Right atrium auricular region (tissue), 2 donors: ENCODE measurements at regions not wholly inside any gene's neighbourhood (a gene's known extent, or its start where the extent isn't known, plus 50 kb on each side); places are given as distances from the start of the nearest gene placed in this dataset.

Experiments used
- DNase-seq: peaks from one replicate; pipeline ENCODE4 v3.0.0-alpha.2; 2019; ENCODE audit warnings: low spot score
- H3K27ac ChIP-seq, 2 donors: fragments of 200-600 bp; sonication (generic); 1 replicate in 1 of 2; 2 replicates in 1 of 2; pipeline ENCODE4 v1.5.1; 2016 to 2019
- H3K27me3 ChIP-seq, 2 donors: fragments of 200-600 bp; sonication (generic); one replicate each; pipeline versions ENCODE4 v1.5.1 to v1.6.0; 2017 to 2019
- H3K36me3 ChIP-seq: fragments of 200-600 bp; sonication (generic); one replicate; pipeline ENCODE4 v1.5.1; 2016
- H3K4me1 ChIP-seq, 2 donors: fragments of 200-600 bp; sonication (generic); one replicate each; pipeline versions ENCODE4 v1.5.1 to v1.6.0; 2017 to 2019
- H3K4me3 ChIP-seq, 2 donors: fragments of 200-600 bp; sonication (generic); 1 replicate in 1 of 2; 2 replicates in 1 of 2; pipeline ENCODE4 v1.5.1; 2017 to 2019; ENCODE audit warnings: mild to moderate bottlenecking in 1 of 2, moderate library complexity in 1 of 2
- H3K9me3 ChIP-seq, 2 donors: fragments of 200-600 bp; sonication (generic); one replicate each; pipeline ENCODE4 v1.5.1; 2019
- TF ChIP-seq, protein P1 (sequence below), 2 donors: fragments of 200-600 bp; sonication (generic); IDR thresholded peaks; one replicate each; pipeline ENCODE4 v1.5.1; 2019; ENCODE audit warnings: antibody characterized with exemption in 2 of 2

DNA sequence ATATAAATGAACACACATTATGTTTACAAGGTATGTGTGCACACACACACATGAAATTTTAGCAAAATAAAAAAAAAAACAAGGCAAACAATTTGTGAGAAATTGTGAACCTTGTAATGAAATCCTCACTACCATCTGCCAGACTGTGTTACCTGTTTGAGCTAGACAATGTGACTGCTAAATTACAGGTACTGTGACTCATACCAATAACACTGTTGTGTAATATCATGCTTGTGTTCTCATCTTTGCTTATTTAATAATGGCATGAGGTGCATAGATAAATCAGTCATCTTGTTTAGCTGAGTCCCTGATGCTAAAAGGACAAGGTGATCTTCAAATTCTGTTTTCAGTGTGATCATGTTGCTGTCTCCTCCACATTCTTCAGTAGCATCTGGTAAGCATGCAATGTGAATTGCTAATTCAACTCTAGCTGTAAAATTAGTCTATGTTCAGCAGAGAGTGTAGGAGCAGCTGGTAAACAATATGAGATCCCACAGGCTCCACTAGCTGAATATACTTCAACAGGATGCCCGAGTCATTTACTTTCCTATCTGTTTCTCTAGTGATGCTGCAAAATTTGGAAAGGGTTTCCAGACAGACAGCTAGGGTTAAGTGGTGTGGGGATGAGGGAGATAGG is 966.3 kb upstream of the C9orf72 start:
- H3K27ac ChIP-seq = no peak overlapping the region
- no peak overlapping the region for H3K4me3 ChIP-seq
- H3K36me3 ChIP-seq = no peaks in the 10 kb centered on the region
- no peak for DNase-seq
- H3K4me1 ChIP-seq = no peaks in the 10 kb centered on the region
- H3K27me3 ChIP-seq = no peaks in the 10 kb centered on the region
- H3K9me3 ChIP-seq = no peaks in the 10 kb centered on the region
- TF ChIP-seq, protein P1, sequence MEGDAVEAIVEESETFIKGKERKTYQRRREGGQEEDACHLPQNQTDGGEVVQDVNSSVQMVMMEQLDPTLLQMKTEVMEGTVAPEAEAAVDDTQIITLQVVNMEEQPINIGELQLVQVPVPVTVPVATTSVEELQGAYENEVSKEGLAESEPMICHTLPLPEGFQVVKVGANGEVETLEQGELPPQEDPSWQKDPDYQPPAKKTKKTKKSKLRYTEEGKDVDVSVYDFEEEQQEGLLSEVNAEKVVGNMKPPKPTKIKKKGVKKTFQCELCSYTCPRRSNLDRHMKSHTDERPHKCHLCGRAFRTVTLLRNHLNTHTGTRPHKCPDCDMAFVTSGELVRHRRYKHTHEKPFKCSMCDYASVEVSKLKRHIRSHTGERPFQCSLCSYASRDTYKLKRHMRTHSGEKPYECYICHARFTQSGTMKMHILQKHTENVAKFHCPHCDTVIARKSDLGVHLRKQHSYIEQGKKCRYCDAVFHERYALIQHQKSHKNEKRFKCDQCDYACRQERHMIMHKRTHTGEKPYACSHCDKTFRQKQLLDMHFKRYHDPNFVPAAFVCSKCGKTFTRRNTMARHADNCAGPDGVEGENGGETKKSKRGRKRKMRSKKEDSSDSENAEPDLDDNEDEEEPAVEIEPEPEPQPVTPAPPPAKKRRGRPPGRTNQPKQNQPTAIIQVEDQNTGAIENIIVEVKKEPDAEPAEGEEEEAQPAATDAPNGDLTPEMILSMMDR (IDR thresholded peaks at IDR 0.05) = no peak

DNA sequence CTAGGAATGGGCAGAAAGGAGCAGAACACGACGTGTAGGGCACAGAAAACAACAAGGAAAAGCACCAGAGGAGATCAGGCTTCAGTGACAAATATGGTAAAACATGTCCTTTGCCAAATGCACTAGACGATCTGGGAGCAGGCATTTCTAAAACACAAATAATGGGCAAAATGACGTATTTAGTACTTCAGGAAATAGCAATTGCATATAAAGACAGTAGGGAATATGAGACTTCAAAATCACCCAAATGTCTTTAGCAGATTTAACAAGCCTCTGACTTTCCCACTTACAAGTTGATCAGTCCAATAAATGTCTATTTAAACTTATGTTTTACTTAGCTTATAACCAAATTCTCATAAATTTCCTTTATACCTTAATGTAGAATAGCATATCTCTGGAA is 969.6 kb upstream of the C9orf72 start:
- H3K4me3 ChIP-seq = no peak overlapping the region
- H3K4me1 ChIP-seq = no peaks in the 10 kb centered on the region
- no peak for DNase-seq
- no peaks in the 10 kb centered on the region for H3K9me3 ChIP-seq
- TF ChIP-seq, protein P1 (IDR thresholded peaks at IDR 0.05) = no peak
- H3K27me3 ChIP-seq = no peaks in the 10 kb centered on the region
- no peaks in the 10 kb centered on the region for H3K36me3 ChIP-seq
- H3K27ac ChIP-seq = no peak overlapping the region

DNA sequence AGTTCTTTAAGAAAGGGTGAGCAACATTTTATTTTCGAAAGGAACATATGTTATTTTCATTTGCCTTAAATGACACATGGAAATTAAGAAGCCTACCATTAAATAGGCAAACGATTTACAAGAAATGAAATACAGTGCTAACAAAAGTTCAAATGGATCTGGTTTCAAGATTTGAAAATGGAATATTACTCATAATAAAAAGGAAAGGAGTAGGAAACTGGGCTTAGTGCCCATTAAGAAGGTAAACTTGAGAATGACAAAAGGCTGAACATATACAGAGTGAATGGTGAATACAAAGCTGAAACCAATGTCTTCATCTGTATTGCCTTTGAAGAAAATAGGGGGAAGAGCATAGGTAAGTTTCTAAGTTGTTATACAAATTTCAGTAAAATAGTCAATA is 974.2 kb upstream of the C9orf72 start:
- Histone ChIP-seq H3K9me3 (peaks cover 0 to 9% of the 10 kb centered on the region in 2 donors), H3K27ac (no peak overlapping the region), H3K4me3 (no peak overlapping the region), H3K27me3 (no peaks in the 10 kb centered on the region), H3K36me3 (no peaks in the 10 kb centered on the region), H3K4me1 (no peaks in the 10 kb centered on the region)
- TF ChIP-seq, protein P1 (IDR thresholded peaks at IDR 0.05) = no peak
- DNase-seq = no peak

DNA sequence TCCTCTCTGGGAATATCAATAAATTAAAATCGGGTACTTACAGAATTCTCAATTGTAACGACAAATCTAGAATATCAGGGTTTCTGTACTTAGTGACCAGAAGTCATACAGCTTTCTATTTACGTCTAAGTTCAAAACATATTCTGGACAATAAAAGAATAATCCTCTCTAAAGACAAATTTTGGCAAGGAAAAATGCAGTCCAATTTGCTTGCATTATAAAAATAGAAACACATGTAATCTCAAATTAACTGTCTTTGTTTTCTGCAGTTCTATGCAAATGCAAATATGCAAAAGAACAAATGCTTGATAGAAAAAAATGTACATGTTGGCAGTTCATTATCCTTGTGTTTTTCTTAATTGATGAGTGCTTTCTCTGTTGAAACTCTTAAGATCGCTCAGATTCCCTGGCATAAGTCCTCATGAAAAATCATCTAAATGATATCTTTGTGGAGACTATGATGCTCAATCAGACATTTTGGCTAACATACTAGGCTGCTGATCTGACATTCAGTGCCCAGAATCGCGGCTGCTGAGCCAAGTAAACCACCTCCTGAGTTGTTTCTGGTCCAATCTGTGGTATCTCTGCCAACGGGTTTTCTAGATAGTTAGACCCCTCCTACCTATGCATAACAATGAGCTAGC is 990.1 kb upstream of the C9orf72 start:
- no peak for DNase-seq
- Histone ChIP-seq H3K36me3 (no peaks in the 10 kb centered on the region), H3K9me3 (no peaks in the 10 kb centered on the region), H3K4me3 (no peak overlapping the region), H3K27me3 (no peaks in the 10 kb centered on the region), H3K4me1 (no peaks in the 10 kb centered on the region), H3K27ac (no peak overlapping the region)
- TF ChIP-seq, protein P1 (IDR thresholded peaks at IDR 0.05) = no peak

DNA sequence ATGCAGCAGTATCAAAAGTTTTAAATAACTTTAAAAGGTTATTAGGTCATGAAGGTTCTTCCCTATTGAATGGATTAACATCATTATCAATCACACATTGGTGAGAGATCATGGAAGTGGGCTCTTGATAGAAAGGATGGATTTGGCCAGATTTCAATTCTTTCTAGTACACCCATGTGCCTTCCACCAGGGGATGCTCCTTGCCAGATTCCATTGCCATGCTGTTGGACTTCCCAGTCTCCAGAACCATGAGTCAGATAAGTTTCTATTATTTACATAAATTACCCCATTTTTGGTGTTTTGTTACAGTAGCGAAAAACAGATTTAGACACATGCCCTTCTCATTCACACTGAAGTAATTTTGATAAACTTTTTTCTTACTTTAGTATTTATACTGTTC is 1010.6 kb upstream of the C9orf72 start:
- no peak for DNase-seq
- H3K27me3 ChIP-seq = no peaks in the 10 kb centered on the region
- no peaks in the 10 kb centered on the region for H3K36me3 ChIP-seq
- TF ChIP-seq, protein P1 (IDR thresholded peaks at IDR 0.05) = no peak
- no peaks in the 10 kb centered on the region for H3K9me3 ChIP-seq
- no peak overlapping the region for H3K27ac ChIP-seq
- H3K4me3 ChIP-seq = no peak overlapping the region
- no peaks in the 10 kb centered on the region for H3K4me1 ChIP-seq

DNA sequence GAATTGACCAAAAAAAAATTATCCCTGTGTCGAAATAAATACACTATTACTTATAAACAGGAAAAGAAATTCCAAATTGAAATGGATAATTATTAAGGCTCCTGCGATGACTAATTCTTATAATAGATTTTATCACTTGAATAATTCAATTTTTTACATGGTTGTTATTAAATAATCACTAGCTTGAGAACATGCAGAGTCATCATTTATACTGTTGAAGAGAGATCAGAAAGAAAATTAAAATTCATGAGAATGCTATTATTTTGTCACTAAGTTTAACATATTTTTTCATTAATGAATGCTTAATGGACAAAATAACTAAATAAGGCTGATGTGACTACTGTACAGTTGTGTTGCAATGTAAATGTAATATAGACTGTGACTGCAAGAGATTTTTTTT is 1011.3 kb upstream of the C9orf72 start:
- no peak for DNase-seq
- H3K27me3 ChIP-seq = no peaks in the 10 kb centered on the region
- no peak overlapping the region for H3K4me3 ChIP-seq
- H3K27ac ChIP-seq = no peak overlapping the region
- no peaks in the 10 kb centered on the region for H3K4me1 ChIP-seq
- H3K9me3 ChIP-seq = no peaks in the 10 kb centered on the region
- TF ChIP-seq, protein P1 (IDR thresholded peaks at IDR 0.05) = no peak
- no peaks in the 10 kb centered on the region for H3K36me3 ChIP-seq
